ENCODE measurements at regions not wholly inside any gene's neighbourhood (a gene's known extent, or its start where the extent isn't known, plus 50 kb on each side); places are given as distances from the start of the nearest gene placed in this dataset.

DNA sequence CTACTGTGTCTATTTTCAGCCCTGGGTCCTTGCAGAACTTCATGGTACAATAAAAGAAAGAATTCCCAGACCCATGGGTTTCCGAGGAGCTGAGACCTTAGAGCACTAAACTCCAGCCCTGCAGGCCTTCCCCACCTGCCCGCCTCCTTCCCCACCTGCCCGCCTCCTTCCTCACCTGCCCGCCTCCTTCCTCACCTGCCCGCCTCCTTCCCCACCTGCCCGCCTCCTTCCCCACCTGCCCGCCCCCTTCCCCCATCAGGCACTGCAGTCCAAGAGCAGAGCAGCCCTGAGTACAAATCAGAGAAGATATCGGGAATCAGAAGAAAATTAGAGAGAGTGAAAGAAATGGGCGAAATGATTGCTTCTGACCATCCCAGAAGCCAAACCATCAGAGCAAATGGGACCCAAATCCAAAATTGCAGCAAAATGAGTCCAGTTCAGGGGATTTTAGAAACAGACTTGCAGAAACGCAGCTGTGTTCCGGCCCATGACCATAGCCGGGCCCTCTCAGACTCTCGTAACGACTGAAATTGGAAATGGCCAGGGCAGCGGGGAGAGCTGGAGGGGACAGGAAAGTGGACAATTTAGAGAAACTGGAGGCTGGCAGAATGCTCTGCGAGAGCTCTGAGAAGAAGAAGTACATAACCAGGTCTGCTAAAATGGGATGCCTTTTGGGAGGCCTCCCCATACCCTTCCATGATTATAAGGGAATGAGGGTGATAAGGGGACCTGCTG, 568.4 kb downstream of the TCERG1L start:
- H3K36me3 ChIP-seq (ENCODE audit: control insufficient read depth, insufficient read depth, low read length) = no peaks in the 10 kb centered on the region
- in situ Hi-C loops (cut with HindIII; ENCODE audit: low pct_unique_long_range_greater_than_20kb, low sequenced_read_pairs) = no loop called here
- BruUV-seq (replicated peaks) = no TSS peak
- ATAC-seq (no peak), DNase-seq (ENCODE audit: low read depth, low spot score) (no peak)
- ChIA-PET POLR2A (no interaction called here), CTCF (no interaction called here)
- no peak overlapping the region for H3K27ac ChIP-seq (ENCODE audit: low read length)
- H3K9me3 ChIP-seq (ENCODE audit: control insufficient read depth, insufficient read depth, low read depth, low read length) = no peaks in the 10 kb centered on the region
- H3K4me3 ChIP-seq (ENCODE audit: low read depth in 2 of 2, low read length in 2 of 2) = no peak overlapping the region
- intact Hi-C loops (cut with micrococcal nuclease; ENCODE audit: unreplicated experiment) = no loop called here
- TF ChIP-seq SIN3A (IDR thresholded peaks at IDR 0.05; ENCODE audit: borderline replicate concordance, insufficient read depth, low read depth, low read length) = no peak
- peaks cover 5% of the 10 kb centered on the region; the same call in 1 of the 2 replicates for H3K27me3 ChIP-seq (ENCODE audit: control insufficient read depth, insufficient read depth, low read length)
- no peaks in the 10 kb centered on the region for H3K4me1 ChIP-seq (ENCODE audit: control insufficient read depth, insufficient read depth, low read length)

DNA sequence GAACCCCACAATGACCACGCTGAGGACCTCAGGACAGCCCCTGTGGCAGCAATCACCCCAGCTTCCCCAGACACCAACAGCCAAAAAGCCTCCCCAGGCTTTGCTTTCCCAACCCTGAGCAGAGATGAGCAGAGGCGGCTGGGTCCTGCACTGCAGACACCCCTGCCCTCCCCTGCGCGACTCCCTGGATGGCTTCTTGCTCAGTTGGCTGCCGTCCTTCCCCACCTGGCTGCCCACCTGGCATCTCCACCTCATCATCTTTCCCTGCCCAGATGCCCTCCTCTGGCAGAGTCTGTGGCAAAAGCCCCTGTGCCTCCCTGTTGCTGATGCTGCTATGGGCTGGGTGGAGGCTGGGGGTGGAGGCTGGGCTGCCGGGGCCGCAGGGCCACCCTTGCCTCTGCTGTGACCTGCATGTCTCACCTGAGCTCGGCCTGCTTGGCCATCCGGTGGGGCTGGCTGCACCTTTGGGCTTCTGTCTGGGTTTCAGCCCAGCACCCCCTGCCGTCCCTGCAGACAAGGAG, 567.7 kb downstream of the TCERG1L start:
- Histone ChIP-seq H3K4me3 (ENCODE audit: low read depth in 2 of 2, low read length in 2 of 2) (no peak overlapping the region), H3K36me3 (ENCODE audit: control insufficient read depth, insufficient read depth, low read length) (no peaks in the 10 kb centered on the region), H3K27ac (ENCODE audit: low read length) (no peak overlapping the region), H3K4me1 (ENCODE audit: control insufficient read depth, insufficient read depth, low read length) (no peaks in the 10 kb centered on the region), H3K27me3 (ENCODE audit: control insufficient read depth, insufficient read depth, low read length) (peaks cover 5% of the 10 kb centered on the region; the same call in 1 of the 2 replicates), H3K9me3 (ENCODE audit: control insufficient read depth, insufficient read depth, low read depth, low read length) (no peaks in the 10 kb centered on the region)
- in situ Hi-C loops (cut with HindIII; ENCODE audit: low pct_unique_long_range_greater_than_20kb, low sequenced_read_pairs) (no loop called here), intact Hi-C loops (cut with micrococcal nuclease; ENCODE audit: unreplicated experiment) (no loop called here)
- ChIA-PET CTCF (no interaction called here), POLR2A (no interaction called here)
- TF ChIP-seq SIN3A (IDR thresholded peaks at IDR 0.05; ENCODE audit: borderline replicate concordance, insufficient read depth, low read depth, low read length) (no peak), POLR2AphosphoS5 (IDR thresholded peaks at IDR 0.05; ENCODE audit: low read depth, low read length) (no peak), TCF7L2 (IDR thresholded peaks at IDR 0.05; ENCODE audit: low read depth, low read length) (no peak)
- TF ChIP-seq, protein P1, sequence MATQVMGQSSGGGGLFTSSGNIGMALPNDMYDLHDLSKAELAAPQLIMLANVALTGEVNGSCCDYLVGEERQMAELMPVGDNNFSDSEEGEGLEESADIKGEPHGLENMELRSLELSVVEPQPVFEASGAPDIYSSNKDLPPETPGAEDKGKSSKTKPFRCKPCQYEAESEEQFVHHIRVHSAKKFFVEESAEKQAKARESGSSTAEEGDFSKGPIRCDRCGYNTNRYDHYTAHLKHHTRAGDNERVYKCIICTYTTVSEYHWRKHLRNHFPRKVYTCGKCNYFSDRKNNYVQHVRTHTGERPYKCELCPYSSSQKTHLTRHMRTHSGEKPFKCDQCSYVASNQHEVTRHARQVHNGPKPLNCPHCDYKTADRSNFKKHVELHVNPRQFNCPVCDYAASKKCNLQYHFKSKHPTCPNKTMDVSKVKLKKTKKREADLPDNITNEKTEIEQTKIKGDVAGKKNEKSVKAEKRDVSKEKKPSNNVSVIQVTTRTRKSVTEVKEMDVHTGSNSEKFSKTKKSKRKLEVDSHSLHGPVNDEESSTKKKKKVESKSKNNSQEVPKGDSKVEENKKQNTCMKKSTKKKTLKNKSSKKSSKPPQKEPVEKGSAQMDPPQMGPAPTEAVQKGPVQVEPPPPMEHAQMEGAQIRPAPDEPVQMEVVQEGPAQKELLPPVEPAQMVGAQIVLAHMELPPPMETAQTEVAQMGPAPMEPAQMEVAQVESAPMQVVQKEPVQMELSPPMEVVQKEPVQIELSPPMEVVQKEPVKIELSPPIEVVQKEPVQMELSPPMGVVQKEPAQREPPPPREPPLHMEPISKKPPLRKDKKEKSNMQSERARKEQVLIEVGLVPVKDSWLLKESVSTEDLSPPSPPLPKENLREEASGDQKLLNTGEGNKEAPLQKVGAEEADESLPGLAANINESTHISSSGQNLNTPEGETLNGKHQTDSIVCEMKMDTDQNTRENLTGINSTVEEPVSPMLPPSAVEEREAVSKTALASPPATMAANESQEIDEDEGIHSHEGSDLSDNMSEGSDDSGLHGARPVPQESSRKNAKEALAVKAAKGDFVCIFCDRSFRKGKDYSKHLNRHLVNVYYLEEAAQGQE (IDR thresholded peaks at IDR 0.05; ENCODE audit: insufficient read depth in 1 of 2, low read depth in 2 of 2, low read length in 1 of 2) = no peak
- TF ChIP-seq, protein P2, sequence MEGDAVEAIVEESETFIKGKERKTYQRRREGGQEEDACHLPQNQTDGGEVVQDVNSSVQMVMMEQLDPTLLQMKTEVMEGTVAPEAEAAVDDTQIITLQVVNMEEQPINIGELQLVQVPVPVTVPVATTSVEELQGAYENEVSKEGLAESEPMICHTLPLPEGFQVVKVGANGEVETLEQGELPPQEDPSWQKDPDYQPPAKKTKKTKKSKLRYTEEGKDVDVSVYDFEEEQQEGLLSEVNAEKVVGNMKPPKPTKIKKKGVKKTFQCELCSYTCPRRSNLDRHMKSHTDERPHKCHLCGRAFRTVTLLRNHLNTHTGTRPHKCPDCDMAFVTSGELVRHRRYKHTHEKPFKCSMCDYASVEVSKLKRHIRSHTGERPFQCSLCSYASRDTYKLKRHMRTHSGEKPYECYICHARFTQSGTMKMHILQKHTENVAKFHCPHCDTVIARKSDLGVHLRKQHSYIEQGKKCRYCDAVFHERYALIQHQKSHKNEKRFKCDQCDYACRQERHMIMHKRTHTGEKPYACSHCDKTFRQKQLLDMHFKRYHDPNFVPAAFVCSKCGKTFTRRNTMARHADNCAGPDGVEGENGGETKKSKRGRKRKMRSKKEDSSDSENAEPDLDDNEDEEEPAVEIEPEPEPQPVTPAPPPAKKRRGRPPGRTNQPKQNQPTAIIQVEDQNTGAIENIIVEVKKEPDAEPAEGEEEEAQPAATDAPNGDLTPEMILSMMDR (IDR thresholded peaks at IDR 0.05) = no peak
- ATAC-seq (no peak), DNase-seq (ENCODE audit: low read depth, low spot score) (no peak)
- no TSS peak for BruUV-seq (replicated peaks)

DNA sequence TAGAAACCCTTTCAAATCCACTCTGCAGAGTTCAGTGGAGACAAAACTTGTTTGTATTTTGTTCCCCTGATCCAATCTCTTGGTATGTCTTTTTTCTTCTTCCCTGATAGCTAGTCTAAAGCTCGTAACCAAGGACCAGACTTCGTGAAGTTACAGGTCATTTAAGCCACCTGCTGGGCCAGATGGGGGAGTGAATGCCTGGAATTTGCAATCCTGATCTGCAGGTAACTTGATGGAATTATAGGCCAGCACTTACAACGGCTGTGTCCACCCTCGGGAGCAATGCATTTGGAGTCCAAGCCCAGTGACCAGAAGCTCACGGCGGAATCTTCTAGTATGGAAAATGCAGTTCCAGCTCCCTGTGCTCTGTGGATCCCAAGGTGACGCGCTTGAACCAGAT, 566.9 kb downstream of the TCERG1L start:
- DNase-seq (ENCODE audit: low read depth, low spot score) = no peak
- BruUV-seq (replicated peaks) = no TSS peak
- ATAC-seq = no peak
- TF ChIP-seq POLR2AphosphoS5 (IDR thresholded peaks at IDR 0.05; ENCODE audit: low read depth, low read length) (no peak), TCF7L2 (IDR thresholded peaks at IDR 0.05; ENCODE audit: low read depth, low read length) (no peak), SIN3A (IDR thresholded peaks at IDR 0.05; ENCODE audit: borderline replicate concordance, insufficient read depth, low read depth, low read length) (no peak)
- TF ChIP-seq, protein P1 (IDR thresholded peaks at IDR 0.05; ENCODE audit: insufficient read depth in 1 of 2, low read depth in 2 of 2, low read length in 1 of 2) = no peak
- TF ChIP-seq, protein P2 (IDR thresholded peaks at IDR 0.05) = no peak
- H3K9me3 ChIP-seq (ENCODE audit: control insufficient read depth, insufficient read depth, low read depth, low read length) = no peaks in the 10 kb centered on the region
- ChIA-PET CTCF (no interaction called here), POLR2A (no interaction called here)
- no peak overlapping the region for H3K4me3 ChIP-seq (ENCODE audit: low read depth in 2 of 2, low read length in 2 of 2)
- in situ Hi-C loops (cut with HindIII; ENCODE audit: low pct_unique_long_range_greater_than_20kb, low sequenced_read_pairs) = no loop called here
- H3K4me1 ChIP-seq (ENCODE audit: control insufficient read depth, insufficient read depth, low read length) = no peaks in the 10 kb centered on the region
- intact Hi-C loops (cut with micrococcal nuclease; ENCODE audit: unreplicated experiment) = no loop called here
- H3K27ac ChIP-seq (ENCODE audit: low read length) = no peak overlapping the region
- no peaks in the 10 kb centered on the region for H3K36me3 ChIP-seq (ENCODE audit: control insufficient read depth, insufficient read depth, low read length)
- peaks cover 5% of the 10 kb centered on the region; the same call in 1 of the 2 replicates for H3K27me3 ChIP-seq (ENCODE audit: control insufficient read depth, insufficient read depth, low read length)
